Liver (tissue), 3 donors: ENCODE measurements at regions not wholly inside any gene's neighbourhood (a gene's known extent, or its start where the extent isn't known, plus 50 kb on each side); places are given as distances from the start of the nearest gene placed in this dataset.

ENCODE experiments used
- HNF4A ChIP-seq, 2 donors: conservative IDR thresholded peaks; 2 replicates each; pipeline ENCODE4 v1.6.1; 2016; ENCODE audit warnings: antibody characterized with exemption in 2 of 2, mild to moderate bottlenecking in 2 of 2
- JUND ChIP-seq, 2 donors: IDR thresholded peaks; 2 replicates each; pipeline ENCODE4 v1.6.1; 2016; ENCODE audit warnings: antibody characterized with exemption in 2 of 2
- NR2F2 ChIP-seq: IDR thresholded peaks from 2 replicates; pipeline ENCODE4 v1.6.1; 2016; ENCODE audit warnings: antibody characterized with exemption
- RAD21 ChIP-seq, 2 donors: IDR thresholded peaks; 2 replicates each; pipeline ENCODE4 v1.6.1; 2016; ENCODE audit warnings: antibody characterized with exemption in 2 of 2, mild to moderate bottlenecking in 2 of 2
- SP1 ChIP-seq: IDR thresholded peaks from 2 replicates; pipeline ENCODE4 v1.6.1; 2018; ENCODE audit warnings: antibody characterized with exemption, mild to moderate bottlenecking
- TAF1 ChIP-seq: conservative IDR thresholded peaks from 2 replicates; pipeline ENCODE4 v1.6.1; 2016; ENCODE audit warnings: antibody characterized with exemption, mild to moderate bottlenecking
- YY1 ChIP-seq: IDR thresholded peaks from 2 replicates; pipeline ENCODE4 v1.6.1; 2016; ENCODE audit warnings: antibody characterized with exemption, mild to moderate bottlenecking
- TF ChIP-seq, protein P1 (sequence below): IDR thresholded peaks from 2 replicates; pipeline ENCODE4 v1.6.1; 2016; ENCODE audit warnings: antibody characterized with exemption
- TF ChIP-seq, protein P2 (sequence below): fragments of 150-350 bp; IDR thresholded peaks from 2 replicates; pipeline ENCODE4 v1.5.1; 2017; ENCODE audit warnings: improper control_type of control experiment, low read depth, low read length; ENCODE audit not compliant: missing input control
- TF ChIP-seq, protein P3 (sequence below): IDR thresholded peaks from 2 replicates; pipeline ENCODE4 v1.6.1; 2016; ENCODE audit warnings: antibody characterized with exemption
- TF ChIP-seq, protein P4 (sequence below): IDR thresholded peaks from 2 replicates; pipeline ENCODE4 v1.6.1; 2016; ENCODE audit warnings: antibody characterized with exemption, mild to moderate bottlenecking
- donor health status: healthy.
- donor health status: healthy.

DNA sequence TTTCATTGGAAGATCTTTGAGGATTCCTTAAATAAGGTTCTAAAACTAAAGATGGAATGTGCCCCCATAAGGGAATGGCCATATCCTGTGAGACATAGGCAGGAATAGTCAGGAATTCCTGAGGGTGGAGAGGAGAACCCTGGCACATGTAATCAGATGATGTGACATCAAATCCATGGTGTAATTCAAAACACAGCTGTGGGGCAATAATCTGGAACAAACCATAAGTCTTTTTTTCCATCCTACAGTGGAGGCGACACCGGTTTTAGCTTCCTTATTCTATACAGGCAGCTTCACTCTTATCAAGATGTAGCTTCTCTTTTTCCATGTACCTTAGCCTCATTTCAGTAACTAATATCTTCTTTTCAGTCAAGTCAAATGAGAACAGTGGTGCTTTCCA is 133.6 kb upstream of the CITED2 start:
- TF ChIP-seq, protein P1, sequence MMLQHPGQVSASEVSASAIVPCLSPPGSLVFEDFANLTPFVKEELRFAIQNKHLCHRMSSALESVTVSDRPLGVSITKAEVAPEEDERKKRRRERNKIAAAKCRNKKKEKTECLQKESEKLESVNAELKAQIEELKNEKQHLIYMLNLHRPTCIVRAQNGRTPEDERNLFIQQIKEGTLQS: no peak
- TF ChIP-seq, protein P2, sequence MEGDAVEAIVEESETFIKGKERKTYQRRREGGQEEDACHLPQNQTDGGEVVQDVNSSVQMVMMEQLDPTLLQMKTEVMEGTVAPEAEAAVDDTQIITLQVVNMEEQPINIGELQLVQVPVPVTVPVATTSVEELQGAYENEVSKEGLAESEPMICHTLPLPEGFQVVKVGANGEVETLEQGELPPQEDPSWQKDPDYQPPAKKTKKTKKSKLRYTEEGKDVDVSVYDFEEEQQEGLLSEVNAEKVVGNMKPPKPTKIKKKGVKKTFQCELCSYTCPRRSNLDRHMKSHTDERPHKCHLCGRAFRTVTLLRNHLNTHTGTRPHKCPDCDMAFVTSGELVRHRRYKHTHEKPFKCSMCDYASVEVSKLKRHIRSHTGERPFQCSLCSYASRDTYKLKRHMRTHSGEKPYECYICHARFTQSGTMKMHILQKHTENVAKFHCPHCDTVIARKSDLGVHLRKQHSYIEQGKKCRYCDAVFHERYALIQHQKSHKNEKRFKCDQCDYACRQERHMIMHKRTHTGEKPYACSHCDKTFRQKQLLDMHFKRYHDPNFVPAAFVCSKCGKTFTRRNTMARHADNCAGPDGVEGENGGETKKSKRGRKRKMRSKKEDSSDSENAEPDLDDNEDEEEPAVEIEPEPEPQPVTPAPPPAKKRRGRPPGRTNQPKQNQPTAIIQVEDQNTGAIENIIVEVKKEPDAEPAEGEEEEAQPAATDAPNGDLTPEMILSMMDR: no peak
- TF ChIP-seq TAF1 (no peak), NR2F2 (no peak), YY1 (no peak), JUND (IDR thresholded peaks at IDR 0.05) (no peak), HNF4A (conservative IDR thresholded peaks at IDR 0.05) (no peak), RAD21 (IDR thresholded peaks at IDR 0.05) (no peak), SP1 (no peak)
- TF ChIP-seq, protein P3, sequence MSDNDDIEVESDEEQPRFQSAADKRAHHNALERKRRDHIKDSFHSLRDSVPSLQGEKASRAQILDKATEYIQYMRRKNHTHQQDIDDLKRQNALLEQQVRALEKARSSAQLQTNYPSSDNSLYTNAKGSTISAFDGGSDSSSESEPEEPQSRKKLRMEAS: no peak
- TF ChIP-seq, protein P4, sequence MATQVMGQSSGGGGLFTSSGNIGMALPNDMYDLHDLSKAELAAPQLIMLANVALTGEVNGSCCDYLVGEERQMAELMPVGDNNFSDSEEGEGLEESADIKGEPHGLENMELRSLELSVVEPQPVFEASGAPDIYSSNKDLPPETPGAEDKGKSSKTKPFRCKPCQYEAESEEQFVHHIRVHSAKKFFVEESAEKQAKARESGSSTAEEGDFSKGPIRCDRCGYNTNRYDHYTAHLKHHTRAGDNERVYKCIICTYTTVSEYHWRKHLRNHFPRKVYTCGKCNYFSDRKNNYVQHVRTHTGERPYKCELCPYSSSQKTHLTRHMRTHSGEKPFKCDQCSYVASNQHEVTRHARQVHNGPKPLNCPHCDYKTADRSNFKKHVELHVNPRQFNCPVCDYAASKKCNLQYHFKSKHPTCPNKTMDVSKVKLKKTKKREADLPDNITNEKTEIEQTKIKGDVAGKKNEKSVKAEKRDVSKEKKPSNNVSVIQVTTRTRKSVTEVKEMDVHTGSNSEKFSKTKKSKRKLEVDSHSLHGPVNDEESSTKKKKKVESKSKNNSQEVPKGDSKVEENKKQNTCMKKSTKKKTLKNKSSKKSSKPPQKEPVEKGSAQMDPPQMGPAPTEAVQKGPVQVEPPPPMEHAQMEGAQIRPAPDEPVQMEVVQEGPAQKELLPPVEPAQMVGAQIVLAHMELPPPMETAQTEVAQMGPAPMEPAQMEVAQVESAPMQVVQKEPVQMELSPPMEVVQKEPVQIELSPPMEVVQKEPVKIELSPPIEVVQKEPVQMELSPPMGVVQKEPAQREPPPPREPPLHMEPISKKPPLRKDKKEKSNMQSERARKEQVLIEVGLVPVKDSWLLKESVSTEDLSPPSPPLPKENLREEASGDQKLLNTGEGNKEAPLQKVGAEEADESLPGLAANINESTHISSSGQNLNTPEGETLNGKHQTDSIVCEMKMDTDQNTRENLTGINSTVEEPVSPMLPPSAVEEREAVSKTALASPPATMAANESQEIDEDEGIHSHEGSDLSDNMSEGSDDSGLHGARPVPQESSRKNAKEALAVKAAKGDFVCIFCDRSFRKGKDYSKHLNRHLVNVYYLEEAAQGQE: no peak
